HEK293 (cell line): ENCODE measurements at regions not wholly inside any gene's neighbourhood (a gene's known extent, or its start where the extent isn't known, plus 50 kb on each side); places are given as distances from the start of the nearest gene placed in this dataset.
A peak's percentile ranks its signal among the peaks of the same experiment; 100 is the strongest.

Experiments
- CTCF ChIA-PET: fragments of 350-600 bp; formaldehyde crosslinking; extraction: SDS; loops from one replicate; lab custom pipeline; 2021; ENCODE audit warnings: antibody characterized with exemption; lab: Yijun Ruan, JAX
- POLR2A ChIA-PET: fragments of 300-600 bp; formaldehyde crosslinking; extraction: SDS; loops from one replicate; lab custom pipeline; 2020; ENCODE audit warnings: antibody characterized with exemption, inconsistent platforms; lab: Yijun Ruan, JAX
- H3K27ac ChIP-seq: fragments of 200-500 bp; sonication (Bioruptor generic); 2 replicates; pipeline ENCODE4 v1.5.1; 2014; ENCODE audit warnings: low read depth, low read length, control low read depth, inconsistent platforms; ENCODE audit errors: extremely low read depth
- H3K36me3 ChIP-seq, 2 experiments: fragments of 200-500 bp in 1 of 2; sonication (Bioruptor generic) in 1 of 2; 1 replicate in 1 of 2; 2 replicates in 1 of 2; pipeline ENCODE4 v1.5.1; 2014 to 2017; ENCODE audit warnings: inconsistent platforms in 2 of 2, low read length in 2 of 2; ENCODE audit not compliant: control insufficient read depth in 2 of 2, insufficient read depth in 1 of 2
- H3K4me1 ChIP-seq: fragments of 200-500 bp; sonication (Bioruptor generic); 2 replicates; pipeline ENCODE4 v1.5.1; 2014; ENCODE audit warnings: mild to moderate bottlenecking, low read length, inconsistent platforms; ENCODE audit not compliant: control insufficient read depth, insufficient read depth
- H3K4me3 ChIP-seq: 2 replicates; pipeline ENCODE4 v1.5.1; 2011; ENCODE audit warnings: low read depth, mild to moderate bottlenecking, control low read depth, low read length, moderate library complexity
- H3K9me3 ChIP-seq: fragments of 200-500 bp; sonication (Bioruptor generic); 2 replicates; pipeline ENCODE4 v1.5.1; 2014; ENCODE audit warnings: low read depth, low read length, inconsistent platforms; ENCODE audit not compliant: control insufficient read depth, insufficient read depth
- KLF1 ChIP-seq: fragments of 450-650 bp; formaldehyde crosslinking; IDR thresholded peaks from 2 replicates; pipeline ENCODE4 v1.5.1; 2016; ENCODE audit warnings: missing biosample characterization, missing genetic modification characterization
- PBX3 ChIP-seq: sonication (generic); formaldehyde crosslinking; IDR thresholded peaks from 2 replicates; pipeline ENCODE4 v1.8.1; 2022; ENCODE audit warnings: mild to moderate bottlenecking, moderate library complexity, missing genetic modification reagents
- PRDM10 ChIP-seq: fragments of 450-650 bp; formaldehyde crosslinking; IDR thresholded peaks from 2 replicates; pipeline ENCODE4 v1.5.1; 2016; ENCODE audit warnings: missing biosample characterization, missing genetic modification characterization
- SALL2 ChIP-seq: fragments of 450-650 bp; formaldehyde crosslinking; IDR thresholded peaks from 2 replicates; pipeline ENCODE4 v1.5.0; 2017; ENCODE audit warnings: missing biosample characterization, mild to moderate bottlenecking, missing genetic modification characterization, borderline replicate concordance
- SP7 ChIP-seq: fragments of 450-650 bp; formaldehyde crosslinking; IDR thresholded peaks from 2 replicates; pipeline ENCODE4 v1.5.1; 2016; ENCODE audit warnings: missing biosample characterization, missing genetic modification characterization
- ZBTB21 ChIP-seq: fragments of 450-650 bp; formaldehyde crosslinking; IDR thresholded peaks from 2 replicates; pipeline ENCODE4 v1.5.1; 2017; ENCODE audit warnings: missing biosample characterization, missing genetic modification characterization
- ZBTB8A ChIP-seq: fragments of 450-650 bp; formaldehyde crosslinking; IDR thresholded peaks from 2 replicates; pipeline ENCODE4 v1.5.1; 2016; ENCODE audit warnings: missing biosample characterization, missing genetic modification characterization
- ZNF140 ChIP-seq: fragments of 450-650 bp; formaldehyde crosslinking; IDR thresholded peaks from 2 replicates; pipeline ENCODE4 v1.5.1; 2016; ENCODE audit warnings: missing biosample characterization, missing genetic modification characterization
- ZNF157 ChIP-seq: fragments of 450-650 bp; formaldehyde crosslinking; IDR thresholded peaks from 2 replicates; pipeline ENCODE4 v1.5.1; 2016; ENCODE audit warnings: missing biosample characterization, missing genetic modification characterization
- ZNF169 ChIP-seq: fragments of 450-650 bp; formaldehyde crosslinking; IDR thresholded peaks from 2 replicates; pipeline ENCODE4 v1.5.1; 2016; ENCODE audit warnings: missing biosample characterization, missing genetic modification characterization
- ZNF184 ChIP-seq: fragments of 450-650 bp; IDR thresholded peaks from 2 replicates; pipeline ENCODE4 v1.5.1; 2018; ENCODE audit warnings: missing biosample characterization, mild to moderate bottlenecking, missing genetic modification characterization
- ZNF24 ChIP-seq: fragments of 450-650 bp; formaldehyde crosslinking; IDR thresholded peaks from 2 replicates; pipeline ENCODE4 v1.5.1; 2016; ENCODE audit warnings: missing biosample characterization, missing genetic modification characterization
- ZNF391 ChIP-seq: fragments of 450-650 bp; formaldehyde crosslinking; IDR thresholded peaks from 2 replicates; pipeline ENCODE4 v1.5.1; 2016; ENCODE audit warnings: low read depth, missing biosample characterization, missing genetic modification characterization, borderline replicate concordance
- ZNF501 ChIP-seq: fragments of 450-650 bp; formaldehyde crosslinking; IDR thresholded peaks from 2 replicates; pipeline ENCODE4 v1.5.1; 2016; ENCODE audit warnings: missing biosample characterization, missing genetic modification characterization
- ZNF510 ChIP-seq: fragments of 450-650 bp; formaldehyde crosslinking; IDR thresholded peaks from 2 replicates; pipeline ENCODE4 v1.5.1; 2018; ENCODE audit warnings: mild to moderate bottlenecking, missing genetic modification characterization, missing biosample characterization; ENCODE audit not compliant: insufficient replicate concordance
- ZNF548 ChIP-seq: fragments of 450-650 bp; formaldehyde crosslinking; IDR thresholded peaks from 2 replicates; pipeline ENCODE4 v1.5.1; 2016; ENCODE audit warnings: missing biosample characterization, missing genetic modification characterization
- ZNF600 ChIP-seq: fragments of 450-650 bp; formaldehyde crosslinking; IDR thresholded peaks from 2 replicates; pipeline ENCODE4 v1.5.1; 2016; ENCODE audit warnings: missing biosample characterization, missing genetic modification characterization
- ZNF629 ChIP-seq: fragments of 450-650 bp; formaldehyde crosslinking; IDR thresholded peaks from 2 replicates; pipeline ENCODE4 v1.5.1; 2017; ENCODE audit warnings: missing biosample characterization, missing genetic modification characterization
- ZNF701 ChIP-seq: fragments of 450-650 bp; formaldehyde crosslinking; IDR thresholded peaks from 2 replicates; pipeline ENCODE4 v1.5.1; 2016; ENCODE audit warnings: missing biosample characterization, missing genetic modification characterization
- TF ChIP-seq, protein P1 (sequence below): fragments of 450-650 bp; formaldehyde crosslinking; IDR thresholded peaks from 2 replicates; pipeline ENCODE4 v1.5.1; 2016; ENCODE audit warnings: missing biosample characterization, missing genetic modification characterization
- TF ChIP-seq, protein P2 (sequence below): fragments of 450-650 bp; formaldehyde crosslinking; IDR thresholded peaks from 2 replicates; pipeline ENCODE4; 2016; ENCODE audit warnings: missing biosample characterization, missing genetic modification characterization

GRCh38 chr4:183563874-183564273, 59.0 kb downstream of the ING2 start:
- CTCF ChIA-PET, result interaction anchor here (0.8 kb wide), 1 partner anchor 42 kb away, joined by 3 read pairs; no protein-coding TSS in a partner anchor
- H3K27ac ChIP-seq, result no peak overlapping the region

DNA sequence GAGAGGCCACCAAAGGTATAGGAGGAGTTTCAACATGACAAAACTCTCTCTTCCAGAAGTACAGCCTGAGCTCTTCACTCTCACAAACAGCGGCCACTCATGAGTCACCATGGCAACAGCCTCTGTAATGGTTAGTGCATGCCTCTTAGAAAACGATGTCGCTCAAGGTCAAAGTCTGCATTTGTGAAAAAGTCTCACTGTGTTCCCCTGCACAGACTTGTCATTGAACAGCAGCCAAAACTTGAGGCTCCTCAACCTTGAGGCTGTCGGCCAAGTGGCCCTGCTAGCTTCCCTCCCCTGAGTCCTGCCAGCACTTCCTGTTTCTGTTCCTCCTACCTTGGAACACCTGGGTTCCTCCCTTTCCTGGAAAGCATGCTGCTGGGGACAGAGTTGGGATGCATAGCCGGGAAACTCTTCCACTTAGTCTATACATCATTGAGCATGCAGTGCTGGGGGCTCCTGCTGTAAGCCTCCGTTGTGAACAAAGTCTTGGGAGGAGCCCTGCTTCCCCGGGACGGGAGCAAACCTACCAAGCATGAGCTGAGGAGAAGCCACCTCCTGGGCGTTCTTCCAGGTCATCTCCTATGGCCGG, 66.6 kb downstream of the ING2 start:
- Histone ChIP-seq H3K4me3 (no peak overlapping the region), H3K36me3 (no peaks in the 10 kb centered on the region), H3K9me3 (no peaks in the 10 kb centered on the region), H3K27ac (no peak overlapping the region), H3K4me1 (no peaks in the 10 kb centered on the region; the same call in 1 of the 2 replicates)
- no peak for TF ChIP-seq ZNF184 (tag by site-specific recombination)
- no peak for TF ChIP-seq ZNF600 (tag by site-specific recombination)
- TF ChIP-seq ZNF169 (tag by site-specific recombination), result no peak
- no peak for TF ChIP-seq ZNF140 (tag by site-specific recombination)
- no peak for TF ChIP-seq SALL2 (tag by site-specific recombination)
- TF ChIP-seq ZNF548, result no peak
- ChIA-PET CTCF (no interaction called here), POLR2A (no interaction called here)

More at GRCh38 chr4:183563874-183564273, 59.0 kb downstream of the ING2 start:
- Histone ChIP-seq H3K4me1 (no peaks in the 10 kb centered on the region), H3K4me3 (no peak overlapping the region), H3K36me3 (no peaks in the 10 kb centered on the region), H3K9me3 (no peaks in the 10 kb centered on the region)
- POLR2A ChIA-PET, result no interaction called here
- peak; percentile 89 for TF ChIP-seq ZNF629 (tag by site-specific recombination)
- no peak for TF ChIP-seq KLF1 (tag by site-specific recombination)
- peak; percentile 71; the same call in 1 of the 2 replicates for TF ChIP-seq PRDM10 (tag by site-specific recombination)
- TF ChIP-seq, protein P1, sequence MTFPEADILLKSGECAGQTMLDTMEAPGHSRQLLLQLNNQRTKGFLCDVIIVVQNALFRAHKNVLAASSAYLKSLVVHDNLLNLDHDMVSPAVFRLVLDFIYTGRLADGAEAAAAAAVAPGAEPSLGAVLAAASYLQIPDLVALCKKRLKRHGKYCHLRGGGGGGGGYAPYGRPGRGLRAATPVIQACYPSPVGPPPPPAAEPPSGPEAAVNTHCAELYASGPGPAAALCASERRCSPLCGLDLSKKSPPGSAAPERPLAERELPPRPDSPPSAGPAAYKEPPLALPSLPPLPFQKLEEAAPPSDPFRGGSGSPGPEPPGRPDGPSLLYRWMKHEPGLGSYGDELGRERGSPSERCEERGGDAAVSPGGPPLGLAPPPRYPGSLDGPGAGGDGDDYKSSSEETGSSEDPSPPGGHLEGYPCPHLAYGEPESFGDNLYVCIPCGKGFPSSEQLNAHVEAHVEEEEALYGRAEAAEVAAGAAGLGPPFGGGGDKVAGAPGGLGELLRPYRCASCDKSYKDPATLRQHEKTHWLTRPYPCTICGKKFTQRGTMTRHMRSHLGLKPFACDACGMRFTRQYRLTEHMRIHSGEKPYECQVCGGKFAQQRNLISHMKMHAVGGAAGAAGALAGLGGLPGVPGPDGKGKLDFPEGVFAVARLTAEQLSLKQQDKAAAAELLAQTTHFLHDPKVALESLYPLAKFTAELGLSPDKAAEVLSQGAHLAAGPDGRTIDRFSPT, result peak; percentile 20; the same call in 1 of the 2 replicates
- peak; percentile 38; the same call in 1 of the 2 replicates for TF ChIP-seq ZBTB21
- TF ChIP-seq SP7 (tag by site-specific recombination), result peak; percentile 47; the same call in 1 of the 2 replicates
- no peak for TF ChIP-seq ZNF391 (tag by site-specific recombination)

- Histone ChIP-seq H3K4me1 (no peaks in the 10 kb centered on the region), H3K27ac (no peak overlapping the region), H3K4me3 (no peak overlapping the region), H3K9me3 (no peaks in the 10 kb centered on the region), H3K36me3 (no peaks in the 10 kb centered on the region)
- POLR2A ChIA-PET, result no interaction called here
- CTCF ChIA-PET, result interaction anchor here (1.8 kb wide), 1 partner anchor 23 kb away, joined by 5 read pairs; no protein-coding TSS in a partner anchor
- TF ChIP-seq ZNF24 (tag by site-specific recombination), result no peak
- TF ChIP-seq PBX3 (CRISPR knock-in tag), result no peak
- TF ChIP-seq ZNF157 (tag by site-specific recombination), result no peak
- no peak for TF ChIP-seq ZNF510
- no peak for TF ChIP-seq ZNF501 (tag by site-specific recombination)
- no peak for TF ChIP-seq ZNF600 (tag by site-specific recombination)
- TF ChIP-seq ZBTB8A (tag by site-specific recombination), result no peak
- TF ChIP-seq, protein P2, sequence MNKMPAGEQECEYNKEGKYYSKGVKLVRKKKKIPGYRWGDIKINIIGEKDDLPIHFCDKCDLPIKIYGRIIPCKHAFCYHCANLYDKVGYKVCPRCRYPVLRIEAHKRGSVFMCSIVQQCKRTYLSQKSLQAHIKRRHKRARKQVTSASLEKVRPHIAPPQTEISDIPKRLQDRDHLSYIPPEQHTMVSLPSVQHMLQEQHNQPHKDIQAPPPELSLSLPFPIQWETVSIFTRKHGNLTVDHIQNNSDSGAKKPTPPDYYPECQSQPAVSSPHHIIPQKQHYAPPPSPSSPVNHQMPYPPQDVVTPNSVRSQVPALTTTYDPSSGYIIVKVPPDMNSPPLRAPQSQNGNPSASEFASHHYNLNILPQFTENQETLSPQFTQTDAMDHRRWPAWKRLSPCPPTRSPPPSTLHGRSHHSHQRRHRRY, result no peak
- no peak for TF ChIP-seq ZNF701 (tag by site-specific recombination)
These were observed 72.0 kb downstream of the ING2 start for GRCh38 chr4:183576701-183577404.
